GM19240 (cell line): ENCODE measurements at regions not wholly inside any gene's neighbourhood (a gene's known extent, or its start where the extent isn't known, plus 50 kb on each side); places are given as distances from the start of the nearest gene placed in this dataset.

Experiments
- DNase-seq: peaks from one replicate; pipeline ENCODE4 v3.0.0; 2011; ENCODE audit warnings: low spot score; ENCODE audit not compliant: insufficient read length

- no peak for DNase-seq
Measured at GRCh38 chr4:10929818-10930217, 245.2 kb upstream of the CLNK start.

GRCh38 chr4:10925996-10926395, 241.4 kb upstream of the CLNK start:
- no peak for DNase-seq

- no peak for DNase-seq
Measured at GRCh38 chr4:10924274-10924673, 239.7 kb upstream of the CLNK start.

- DNase-seq: no peak
Measured at GRCh38 chr4:10917566-10917965, 233.0 kb upstream of the CLNK start.

GRCh38 chr4:10898072-10898471, 213.5 kb upstream of the CLNK start:
- no peak for DNase-seq

- DNase-seq: no peak
Measured at GRCh38 chr4:10897076-10897475, 212.5 kb upstream of the CLNK start.

GRCh38 chr4:10893395-10893794, 208.8 kb upstream of the CLNK start:
- peak; percentile 2 for DNase-seq

- no peak for DNase-seq
Measured at GRCh38 chr4:10891866-10892265, 207.3 kb upstream of the CLNK start.

- DNase-seq: no peak
Measured at GRCh38 chr4:10889819-10890218, 205.3 kb upstream of the CLNK start.

GRCh38 chr4:10879411-10880110, 195.0 kb upstream of the CLNK start:
- DNase-seq: no peak

- DNase-seq: no peak
Measured at GRCh38 chr4:10878861-10879260, 194.3 kb upstream of the CLNK start.

GRCh38 chr4:10877076-10877475, 192.5 kb upstream of the CLNK start:
- DNase-seq: no peak

GRCh38 chr4:10875144-10875799, 190.7 kb upstream of the CLNK start:
- DNase-seq: no peak

GRCh38 chr4:10873809-10874208, 189.2 kb upstream of the CLNK start:
- DNase-seq: no peak

GRCh38 chr4:10872833-10873517, 188.4 kb upstream of the CLNK start:
- no peak for DNase-seq

- no peak for DNase-seq
Measured at GRCh38 chr4:10866666-10867065, 182.1 kb upstream of the CLNK start.

GRCh38 chr4:10861036-10861435, 176.5 kb upstream of the CLNK start:
- DNase-seq: no peak

- no peak for DNase-seq
Measured at GRCh38 chr4:10856271-10856782, 171.8 kb upstream of the CLNK start.

GRCh38 chr4:10853196-10853595, 168.6 kb upstream of the CLNK start:
- no peak for DNase-seq

GRCh38 chr4:10841697-10842096, 157.1 kb upstream of the CLNK start:
- DNase-seq: no peak

- no peak for DNase-seq
Measured at GRCh38 chr4:10837151-10837550, 152.6 kb upstream of the CLNK start.
